H9 (cell line): ENCODE measurements at regions not wholly inside any gene's neighbourhood (a gene's known extent, or its start where the extent isn't known, plus 50 kb on each side); places are given as distances from the start of the nearest gene placed in this dataset.

ENCODE experiments used
- DNase-seq: peaks from one replicate; pipeline ENCODE4 v3.0.0-alpha.2; 2017
- H2AFZ ChIP-seq: one replicate; pipeline ENCODE4 v1.6.1; 2013; ENCODE audit warnings: mild to moderate bottlenecking, low read length, control low read depth, moderate library complexity
- H2AK5ac ChIP-seq: 2 replicates; pipeline ENCODE4 v1.6.1; 2013; ENCODE audit warnings: low read length, control low read depth, mixed read lengths; ENCODE audit not compliant: insufficient read length
- H2BK120ac ChIP-seq: one replicate; pipeline ENCODE4 v1.6.1; 2013; ENCODE audit warnings: low read depth, mild to moderate bottlenecking, low read length, control low read depth, inconsistent platforms; ENCODE audit not compliant: poor library complexity, severe bottlenecking
- H2BK12ac ChIP-seq: 2 replicates; pipeline ENCODE4 v1.6.1; 2013; ENCODE audit warnings: low read length, control low read depth, mixed read lengths, low read depth; ENCODE audit not compliant: insufficient read length
- H2BK15ac ChIP-seq: 2 replicates; pipeline ENCODE4 v1.6.1; 2013; ENCODE audit warnings: low read depth, low read length, control low read depth
- H2BK20ac ChIP-seq: one replicate; pipeline ENCODE4 v1.6.1; 2013; ENCODE audit warnings: low read depth, mild to moderate bottlenecking, low read length, control low read depth, inconsistent platforms; ENCODE audit not compliant: poor library complexity, severe bottlenecking
- H2BK5ac ChIP-seq: 2 replicates; pipeline ENCODE4 v1.6.1; 2013; ENCODE audit warnings: low read length, control low read depth, mixed read lengths; ENCODE audit not compliant: insufficient read length
- H3K14ac ChIP-seq: 2 replicates; pipeline ENCODE4 v1.6.1; 2013; ENCODE audit warnings: low read length, control low read depth; ENCODE audit not compliant: insufficient read depth
- H3K18ac ChIP-seq: 2 replicates; pipeline ENCODE4 v1.6.1; 2013; ENCODE audit warnings: low read depth, mild to moderate bottlenecking, mixed read lengths, low read length, control low read depth; ENCODE audit not compliant: insufficient read length
- H3K23ac ChIP-seq: 2 replicates; pipeline ENCODE4 v1.6.1; 2013; ENCODE audit warnings: low read length, control low read depth, mixed read lengths, low read depth; ENCODE audit not compliant: insufficient read length
- H3K23me2 ChIP-seq: 2 replicates; pipeline ENCODE4 v1.6.1; 2013; ENCODE audit warnings: low read depth, mild to moderate bottlenecking, mixed read lengths, low read length, control low read depth; ENCODE audit not compliant: insufficient read length, poor library complexity, severe bottlenecking
- H3K27ac ChIP-seq: 2 replicates; pipeline ENCODE4 v1.5.1; 2013; ENCODE audit warnings: low read length, control low read depth, mixed read lengths, low read depth; ENCODE audit not compliant: insufficient read length
- H3K27me3 ChIP-seq: 2 replicates; pipeline ENCODE4 v1.6.1; 2013; ENCODE audit warnings: low read length, control low read depth, inconsistent platforms; ENCODE audit not compliant: insufficient read depth
- H3K4ac ChIP-seq: 2 replicates; pipeline ENCODE4 v1.6.1; 2013; ENCODE audit warnings: low read depth, mild to moderate bottlenecking, control low read depth, inconsistent platforms, low read length, moderate library complexity
- H3K4me1 ChIP-seq: 2 replicates; pipeline ENCODE4 v1.6.1; 2013; ENCODE audit warnings: low read length, control low read depth, inconsistent platforms; ENCODE audit not compliant: insufficient read depth
- H3K4me2 ChIP-seq: 2 replicates; pipeline ENCODE4 v1.6.1; 2013; ENCODE audit warnings: low read length, control low read depth, mixed read lengths; ENCODE audit not compliant: insufficient read length, insufficient read depth
- H3K56ac ChIP-seq: 2 replicates; pipeline ENCODE4 v1.6.1; 2013; ENCODE audit warnings: low read depth, mild to moderate bottlenecking, mixed read lengths, low read length, control low read depth; ENCODE audit not compliant: insufficient read length
- H3K79me1 ChIP-seq: 2 replicates; pipeline ENCODE4 v1.6.1; 2013; ENCODE audit warnings: low read depth, mild to moderate bottlenecking, moderate library complexity, low read length, control low read depth, inconsistent platforms; ENCODE audit not compliant: insufficient read depth, poor library complexity, severe bottlenecking
- H3K79me2 ChIP-seq: 2 replicates; pipeline ENCODE4 v1.6.1; 2013; ENCODE audit warnings: low read length, control low read depth, inconsistent platforms; ENCODE audit not compliant: insufficient read depth
- H3K9ac ChIP-seq: 2 replicates; pipeline ENCODE4 v1.6.1; 2013; ENCODE audit warnings: low read length, control low read depth, mixed read lengths; ENCODE audit not compliant: insufficient read length; ENCODE audit errors: extremely low read depth
- H3K9me3 ChIP-seq: one replicate; pipeline ENCODE4 v1.6.1; 2013; ENCODE audit warnings: low read depth, low read length, inconsistent platforms; ENCODE audit not compliant: control insufficient read depth
- H3T11ph ChIP-seq: one replicate; pipeline ENCODE4 v1.6.1; 2013; ENCODE audit warnings: mild to moderate bottlenecking, low read length, control low read depth, inconsistent platforms
- H4K20me1 ChIP-seq: one replicate; pipeline ENCODE4 v1.6.1; 2013; ENCODE audit not compliant: control insufficient read depth, insufficient read length, insufficient read depth
- H4K5ac ChIP-seq: 2 replicates; pipeline ENCODE4 v1.6.1; 2013; ENCODE audit warnings: low read depth, mild to moderate bottlenecking, mixed read lengths, low read length, control low read depth; ENCODE audit not compliant: insufficient read length
- H4K8ac ChIP-seq: replicated peaks from 2 replicates; pipeline ENCODE4 v1.6.1; 2013; ENCODE audit warnings: low read length, control low read depth, mixed read lengths, low read depth; ENCODE audit not compliant: insufficient read length
- H4K91ac ChIP-seq: 2 replicates; pipeline ENCODE4 v1.6.1; 2013; ENCODE audit warnings: low read depth, mild to moderate bottlenecking, moderate library complexity, mixed read lengths, low read length, control low read depth; ENCODE audit not compliant: insufficient read length
- H3K27ac Mint-ChIP-seq, 3 experiments: 2 replicates in 2 of 3; 3 replicates in 1 of 3; pipeline ENCODE4 v1.8.0; 2020 to 2021; ENCODE audit warnings: mixed read lengths in 3 of 3, mild to moderate bottlenecking in 1 of 3, moderate library complexity in 1 of 3
- H3K27me3 Mint-ChIP-seq: 2 replicates; pipeline ENCODE4 v1.8.0; 2021; ENCODE audit warnings: low read depth, mild to moderate bottlenecking, moderate library complexity, mixed read lengths
- H3K36me3 Mint-ChIP-seq, 3 experiments: 2 replicates in 2 of 3; 3 replicates in 1 of 3; pipeline ENCODE4 v1.8.0; 2020 to 2021; ENCODE audit warnings: low read depth in 3 of 3, mixed read lengths in 3 of 3; ENCODE audit not compliant: insufficient read depth in 1 of 3
- H3K4me1 Mint-ChIP-seq, 2 experiments: 2 replicates each; pipeline ENCODE4 v1.8.0; 2020; ENCODE audit warnings: mixed read lengths in 2 of 2
- H3K4me3 Mint-ChIP-seq, 2 experiments: 2 replicates in 1 of 2; 3 replicates in 1 of 2; pipeline ENCODE4 v1.8.0; 2020 to 2021; ENCODE audit warnings: mild to moderate bottlenecking in 2 of 2, mixed read lengths in 2 of 2, moderate library complexity in 1 of 2
- H3K9me3 Mint-ChIP-seq, 2 experiments: 2 replicates in 1 of 2; 3 replicates in 1 of 2; pipeline ENCODE4 v1.8.0; 2020; ENCODE audit warnings: mild to moderate bottlenecking in 2 of 2, mixed read lengths in 2 of 2, moderate library complexity in 1 of 2
- CTCF ChIP-seq: fragments of 200-600 bp; sonication (generic); conservative IDR thresholded peaks from 3 replicates; pipeline ENCODE4 v1.8.0; 2021; ENCODE audit warnings: antibody characterized with exemption, mild to moderate bottlenecking
- WGBS: extraction: QIAGEN DNeasy Blood & Tissue Kit; methylation state at CpG from one replicate; pipeline ENCODE4 v1.1.7; 2013; ENCODE audit warnings: missing lambda C conversion rate, low lambda C conversion rate, mixed read lengths; ENCODE audit not compliant: insufficient read length; ENCODE audit errors: extremely low coverage; 5-methylcytosine and 5-hydroxymethylcytosine counted together

DNA sequence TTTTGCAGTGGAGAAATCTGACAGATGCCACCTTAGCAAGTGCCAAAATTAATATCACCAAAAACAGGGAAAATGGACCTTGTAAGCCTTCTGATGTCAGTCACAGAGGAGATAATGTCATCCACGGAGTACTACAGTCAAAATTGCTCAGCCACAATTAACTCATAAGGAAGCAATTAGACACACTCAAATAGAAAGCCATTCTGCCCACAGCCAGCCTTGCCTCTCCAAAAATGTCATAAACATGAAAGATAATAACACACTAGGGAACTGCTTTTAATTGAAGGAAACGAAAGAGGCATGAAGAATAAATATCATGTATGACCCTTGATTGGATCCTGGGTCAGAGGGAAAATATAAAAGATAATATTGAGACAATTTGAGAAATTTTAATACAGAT lies 505.6 kb upstream of the API5 start:
- Histone ChIP-seq H3K23me2 (no peaks in the 10 kb centered on the region), H3K9ac (no peak overlapping the region), H3K18ac (no peak overlapping the region), H2BK12ac (no peak overlapping the region), H3K23ac (no peak overlapping the region), H2BK5ac (no peak overlapping the region), H4K5ac (no peak overlapping the region), H3K4me1 (no peaks in the 10 kb centered on the region; the same call in 1 of the 2 replicates), H4K8ac (no peak overlapping the region), H2AK5ac (no peak overlapping the region), H3K79me1 (no peaks in the 10 kb centered on the region), H3K27ac (no peak overlapping the region), H3K4ac (no peak overlapping the region), H2BK120ac (no peak overlapping the region), H4K20me1 (no peaks in the 10 kb centered on the region), H3K9me3 (no peaks in the 10 kb centered on the region), H3K79me2 (no peaks in the 10 kb centered on the region), H3K56ac (no peak overlapping the region), H4K91ac (no peak overlapping the region), H3K4me2 (no peak overlapping the region), H2AFZ (no peak overlapping the region), H3T11ph (no peak overlapping the region), H3K27me3 (no peaks in the 10 kb centered on the region), H3K14ac (no peak overlapping the region), H2BK20ac (no peak overlapping the region), H2BK15ac (no peak overlapping the region)
- Mint-ChIP-seq H3K27ac (no peak overlapping the region), H3K4me1 (no peaks in the 10 kb centered on the region), H3K4me3 (no peak overlapping the region), H3K27me3 (no peaks in the 10 kb centered on the region; the same call in 1 of the 2 replicates), H3K36me3 (no peaks in the 10 kb centered on the region; a peak in 1 of 7 replicates), H3K9me3 (no peaks in the 10 kb centered on the region)
- TF ChIP-seq CTCF: no peak
- no peak for DNase-seq
- WGBS: no CpG with 5 or more reads among the region's 2 CpGs
